NCI-H345 treated with DMSO at 0.1 percent for 48 hours (cell line): ENCODE measurements at regions not wholly inside any gene's neighbourhood (a gene's known extent, or its start where the extent isn't known, plus 50 kb on each side); places are given as distances from the start of the nearest gene placed in this dataset.

Experiments
- DNase-seq: peaks from one replicate; lab custom pipeline; 2025; ENCODE audit not compliant: unreplicated experiment; lab: John Stamatoyannopoulos, UW

DNA sequence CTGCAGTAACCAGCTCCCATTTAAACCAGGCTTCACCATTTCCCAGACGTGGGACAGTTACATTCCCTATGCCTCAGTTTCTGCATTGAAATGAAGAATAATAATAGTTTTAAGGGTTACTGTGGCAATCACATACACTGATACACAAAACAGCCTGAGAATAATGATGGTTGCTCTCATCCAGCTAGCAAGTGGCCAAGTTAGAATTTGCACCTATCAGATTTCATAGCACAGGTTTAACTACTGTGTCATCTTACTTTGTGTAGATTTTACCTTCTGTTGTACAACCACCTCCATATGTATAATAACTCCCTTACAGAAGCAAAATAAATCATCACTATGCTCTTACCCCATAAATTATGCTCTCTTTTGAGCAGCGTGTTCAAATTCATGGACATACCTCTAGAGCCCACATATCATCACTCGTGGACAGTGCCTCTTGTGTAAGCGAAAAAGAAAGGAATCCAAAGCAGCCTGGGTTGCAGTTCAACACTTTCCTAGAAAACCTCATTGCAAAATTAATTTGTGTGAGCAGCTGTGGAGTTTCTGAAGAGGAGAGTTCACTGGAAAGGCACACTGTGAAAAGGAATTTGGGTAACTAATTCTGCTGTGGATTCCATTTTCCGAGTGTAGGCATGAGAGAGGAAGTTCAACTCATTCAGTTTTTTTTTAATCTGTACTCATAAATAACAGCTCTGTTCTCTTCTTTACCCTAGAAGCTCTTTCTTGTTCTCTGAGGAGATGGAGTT lies 492.5 kb downstream of the ARL4A start:
- no peak for DNase-seq

- no peak for DNase-seq
Observed at GRCh38 chr7:13181216-13181615, 493.8 kb downstream of the ARL4A start.

DNA sequence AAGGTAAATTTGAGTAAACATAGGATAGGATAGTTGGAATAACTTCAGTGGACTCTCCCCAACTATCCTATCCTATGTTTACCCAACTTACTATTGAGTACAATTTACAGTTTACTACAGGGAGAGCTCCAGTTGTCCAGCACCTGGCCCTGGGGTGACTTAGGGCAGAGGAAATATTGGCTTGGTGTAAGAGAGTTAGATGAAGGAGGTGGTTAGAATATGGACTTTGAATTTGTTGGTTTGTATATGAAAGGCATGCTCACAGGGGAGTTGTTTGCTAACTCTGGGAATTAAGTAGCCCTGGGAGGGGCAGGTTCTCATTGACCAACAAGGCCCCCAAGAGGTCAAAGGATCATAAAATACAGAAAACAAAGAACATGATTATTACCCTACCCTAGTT lies 497.7 kb downstream of the ARL4A start:
- no peak for DNase-seq

GRCh38 chr7:13188236-13188805 lies 500.9 kb downstream of the ARL4A start:
- no peak for DNase-seq

- DNase-seq = no peak
Observed at GRCh38 chr7:13188922-13189321, 501.5 kb downstream of the ARL4A start.

DNA sequence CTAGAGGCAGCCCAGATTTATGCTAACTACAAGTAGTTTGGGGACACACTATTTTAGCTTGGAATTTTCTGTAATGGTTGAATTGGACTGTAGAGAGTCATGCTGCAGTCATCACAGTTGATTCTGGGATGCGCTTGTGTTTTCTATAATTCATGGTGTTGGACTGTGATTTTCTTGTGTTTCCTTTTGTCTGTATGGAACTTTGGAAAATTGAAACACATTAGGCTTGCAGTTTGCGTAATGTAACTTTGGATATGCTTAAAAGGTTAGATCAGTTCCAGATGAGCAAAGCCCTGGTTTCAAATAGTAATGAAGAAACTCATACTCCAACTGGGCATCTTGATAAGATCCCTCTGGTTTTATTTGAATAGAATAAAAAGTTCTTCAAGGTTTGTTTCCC lies 502.2 kb downstream of the ARL4A start:
- DNase-seq = no peak

- DNase-seq = no peak
Observed at GRCh38 chr7:13197501-13197900, 510.1 kb downstream of the ARL4A start.

DNA sequence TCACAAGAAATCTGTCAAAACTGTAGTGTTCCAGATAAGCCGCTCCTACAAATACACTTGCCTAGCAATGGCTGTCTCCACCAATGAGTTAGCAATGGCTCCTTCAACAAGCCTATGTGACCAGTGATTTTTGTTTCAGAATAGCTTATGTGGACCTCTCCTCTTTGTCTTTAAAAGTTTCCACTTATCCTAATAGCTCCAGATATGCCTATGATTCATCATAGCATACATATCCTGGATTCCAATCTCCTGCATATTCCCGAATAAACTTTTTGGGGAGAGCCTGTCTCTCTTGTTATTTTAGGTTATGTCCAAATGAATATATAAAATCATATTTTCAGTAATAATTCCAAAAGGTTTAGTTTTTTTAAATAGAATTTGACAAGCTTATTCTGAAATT lies 510.6 kb downstream of the ARL4A start:
- DNase-seq = no peak

DNA sequence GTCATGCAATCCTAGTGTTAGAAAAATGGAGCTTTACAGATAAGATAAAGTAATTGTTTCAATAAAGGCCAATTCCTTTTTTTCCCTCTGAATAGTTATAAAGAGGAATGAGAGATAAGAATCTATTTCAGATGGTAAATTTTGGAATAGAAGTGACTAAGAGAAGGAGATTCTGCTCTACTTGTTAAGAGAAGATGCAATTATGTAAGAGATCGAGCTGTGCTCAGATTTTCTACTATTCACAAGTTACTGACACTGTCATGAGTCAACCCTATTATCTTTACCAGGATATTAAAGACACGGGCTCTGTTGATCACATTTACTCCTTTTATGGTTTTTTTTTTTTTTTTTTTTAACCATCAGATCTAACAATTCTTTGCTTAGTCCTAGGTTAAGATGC lies 511.3 kb downstream of the ARL4A start:
- DNase-seq = no peak

DNA sequence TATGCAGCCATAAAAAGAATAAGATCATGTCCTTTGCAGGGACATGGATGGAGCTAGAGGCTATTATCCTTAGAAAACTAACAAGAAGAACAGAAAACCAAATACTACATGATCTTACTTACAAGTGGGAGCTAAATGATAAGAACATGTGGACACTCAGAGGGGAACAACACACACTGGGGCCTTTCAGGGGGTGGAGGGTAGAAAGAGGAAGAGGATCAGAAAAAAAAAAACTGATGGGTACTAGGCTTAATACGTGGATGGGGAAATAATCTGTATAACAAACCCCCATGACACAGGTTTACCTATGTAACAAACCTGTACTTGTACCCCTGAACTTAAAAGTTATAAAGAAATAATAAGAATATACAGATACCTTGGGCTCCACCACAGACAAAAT lies 514.2 kb downstream of the ARL4A start:
- DNase-seq = no peak

- DNase-seq = no peak
Observed at GRCh38 chr7:13217768-13218167, 530.3 kb downstream of the ARL4A start.

- DNase-seq = no peak
Observed at GRCh38 chr7:13225068-13225467, 537.6 kb downstream of the ARL4A start.

GRCh38 chr7:13226385-13226784 lies 539.0 kb downstream of the ARL4A start:
- no peak for DNase-seq

DNA sequence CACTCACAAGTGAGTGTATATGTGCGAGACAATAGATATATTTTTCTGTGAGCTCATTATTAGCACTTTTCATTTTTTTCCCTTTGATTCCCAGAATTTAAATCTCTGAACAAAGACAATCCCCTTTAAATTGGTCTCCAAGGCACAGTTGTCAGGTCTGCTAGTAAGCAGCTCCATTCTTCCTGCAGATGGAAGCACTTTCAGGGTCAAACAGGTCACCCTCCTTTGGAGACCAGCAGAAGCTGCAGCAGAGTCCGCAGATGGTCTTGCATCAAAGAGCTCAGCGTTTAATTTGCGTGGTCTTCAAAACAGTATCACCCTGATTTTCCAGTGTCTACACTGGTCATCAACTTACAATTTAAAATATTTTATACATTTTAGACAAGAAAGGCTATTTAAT lies 543.8 kb downstream of the ARL4A start:
- no peak for DNase-seq

DNA sequence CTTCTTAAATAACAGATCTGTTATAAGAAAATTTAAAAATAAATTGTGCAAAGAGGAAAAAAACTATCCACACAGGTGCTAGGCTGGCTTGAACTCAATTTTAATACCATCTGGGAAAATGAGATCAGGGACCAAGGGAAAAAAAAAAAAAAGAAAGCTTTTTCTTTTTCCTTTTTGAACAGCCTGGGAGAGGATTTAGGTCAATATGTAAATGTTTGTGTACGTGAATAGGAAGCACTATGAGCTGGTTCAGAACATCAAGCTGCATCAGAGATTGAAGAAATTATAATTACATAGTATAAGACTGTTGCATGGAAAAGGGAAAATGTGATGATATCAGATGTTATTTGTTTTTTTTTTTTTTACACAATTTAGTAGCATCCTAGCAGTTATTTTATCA lies 548.0 kb downstream of the ARL4A start:
- no peak for DNase-seq

GRCh38 chr7:13236026-13236425 lies 548.6 kb downstream of the ARL4A start:
- no peak for DNase-seq

- no peak for DNase-seq
Observed at GRCh38 chr7:13240349-13240748, 552.9 kb downstream of the ARL4A start.

DNA sequence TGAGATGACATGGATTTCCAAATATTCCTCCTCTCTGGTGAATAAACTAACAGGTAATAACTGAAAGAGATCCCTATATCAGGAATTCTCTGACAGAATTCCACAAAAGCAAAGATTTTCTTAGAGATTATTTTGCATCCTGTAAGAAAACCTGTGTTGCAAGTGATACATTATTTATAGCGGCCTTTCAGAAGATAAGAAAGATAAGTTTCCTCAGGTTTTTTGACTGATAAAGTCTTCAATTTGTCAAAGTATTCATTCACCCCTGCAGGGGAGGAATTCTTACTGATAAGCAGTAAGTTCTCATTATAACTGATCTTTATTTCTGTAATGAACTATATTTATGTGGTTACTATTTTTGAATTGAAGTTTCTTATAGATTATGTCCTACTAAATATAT lies 554.0 kb downstream of the ARL4A start:
- DNase-seq = no peak

DNA sequence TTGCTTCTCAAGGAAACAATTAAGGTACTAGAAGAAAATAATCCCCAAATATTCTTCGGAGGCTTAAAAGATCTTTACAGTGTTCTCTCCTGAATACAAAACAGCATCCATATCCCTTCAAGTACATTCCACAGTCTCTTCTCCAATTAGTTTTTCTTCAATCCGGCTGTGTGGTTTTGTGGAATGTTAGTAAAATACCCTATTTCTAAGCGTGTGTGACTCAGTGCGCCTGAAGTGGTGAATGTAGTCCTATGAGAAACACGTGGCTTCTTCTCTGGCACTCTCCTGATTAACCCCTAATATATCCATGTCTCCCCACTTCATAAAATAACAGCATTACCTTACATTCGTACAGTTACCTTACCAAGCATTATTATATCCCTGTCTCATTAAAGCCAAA lies 570.2 kb downstream of the ARL4A start:
- DNase-seq = no peak

- no peak for DNase-seq
Observed at GRCh38 chr7:13258386-13258785, 571.0 kb downstream of the ARL4A start.

- no peak for DNase-seq
Observed at GRCh38 chr7:13259930-13260329, 572.5 kb downstream of the ARL4A start.

- DNase-seq = peak; percentile 45
Observed at GRCh38 chr7:13262929-13263530, 575.6 kb downstream of the ARL4A start.

DNA sequence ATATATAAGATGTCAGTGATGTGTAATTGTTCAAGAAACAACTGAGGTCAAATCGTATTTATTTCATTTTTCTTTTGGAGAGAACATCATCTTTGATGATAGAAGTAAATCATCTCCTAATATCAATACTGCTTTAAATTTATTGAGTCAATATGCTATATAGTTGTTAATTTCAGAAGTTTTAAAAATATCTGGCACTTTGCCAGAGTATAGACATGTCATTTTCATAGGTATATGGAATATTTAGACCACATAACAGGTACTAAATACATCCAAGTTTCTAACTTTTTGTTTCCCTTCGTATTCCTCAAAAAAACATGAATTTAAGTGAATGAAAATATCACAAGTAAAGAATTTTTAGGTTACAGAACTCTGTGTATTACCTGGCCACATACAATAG lies 577.8 kb downstream of the ARL4A start:
- no peak for DNase-seq
